Uterus (tissue), 3 donors: ENCODE measurements at regions not wholly inside any gene's neighbourhood (a gene's known extent, or its start where the extent isn't known, plus 50 kb on each side); places are given as distances from the start of the nearest gene placed in this dataset.

Experiments
- DNase-seq, 2 donors: peaks; one replicate each; pipeline ENCODE4 v3.0.0-alpha.2; 2019 to 2020
- H3K27ac ChIP-seq, 2 donors: fragments of 200-600 bp; sonication (generic); 1 replicate in 1 of 2; 2 replicates in 1 of 2; pipeline ENCODE4 v1.5.1; 2016 to 2018
- H3K27me3 ChIP-seq, 2 donors: fragments of 200-600 bp; sonication (generic); one replicate each; pipeline ENCODE4 v1.5.1; 2018 to 2019; ENCODE audit warnings: control low read depth in 1 of 2
- H3K36me3 ChIP-seq, 2 donors: fragments of 200-600 bp; sonication (generic); one replicate each; pipeline ENCODE4 v1.5.1; 2019; ENCODE audit warnings: control low read depth in 1 of 2
- H3K4me1 ChIP-seq, 2 donors: fragments of 200-600 bp; sonication (generic); one replicate each; pipeline ENCODE4 v1.5.1; 2018 to 2019; ENCODE audit warnings: control low read depth in 1 of 2
- H3K4me3 ChIP-seq, 2 donors: fragments of 200-600 bp; sonication (generic); 1 replicate in 1 of 2; 2 replicates in 1 of 2; pipeline ENCODE4 v1.5.1; 2018 to 2019; ENCODE audit warnings: mild to moderate bottlenecking in 1 of 2
- H3K9me3 ChIP-seq, 2 donors: fragments of 200-600 bp; sonication (generic); one replicate each; pipeline ENCODE4 v1.5.1; 2019; ENCODE audit warnings: control low read depth in 1 of 2
- POLR2A ChIP-seq, 2 donors: fragments of 450-650 bp; IDR thresholded peaks; one replicate each; pipeline ENCODE4 v1.6.1; 2016; ENCODE audit warnings: antibody characterized with exemption in 2 of 2, mild to moderate bottlenecking in 1 of 2, moderate library complexity in 1 of 2
- intact Hi-C: fragments of 100-400 bp; cut with DNase I; formaldehyde crosslinking; loops from one replicate; pipeline ENCODE4 v1.15.1; 2023; ENCODE audit warnings: low total_unique reads
- TF ChIP-seq, protein P1 (sequence below), 4 experiments: fragments of 200-600 bp in 2 of 4; fragments of 450-650 bp in 2 of 4; sonication (generic) in 2 of 4; IDR thresholded peaks; one replicate each; pipeline ENCODE4 v1.5.1; 2016 to 2019; ENCODE audit warnings: antibody characterized with exemption in 4 of 4, mild to moderate bottlenecking in 2 of 4, moderate library complexity in 1 of 4
- donor health status: DM: yes; HTN: yes; CAD: no.

DNA sequence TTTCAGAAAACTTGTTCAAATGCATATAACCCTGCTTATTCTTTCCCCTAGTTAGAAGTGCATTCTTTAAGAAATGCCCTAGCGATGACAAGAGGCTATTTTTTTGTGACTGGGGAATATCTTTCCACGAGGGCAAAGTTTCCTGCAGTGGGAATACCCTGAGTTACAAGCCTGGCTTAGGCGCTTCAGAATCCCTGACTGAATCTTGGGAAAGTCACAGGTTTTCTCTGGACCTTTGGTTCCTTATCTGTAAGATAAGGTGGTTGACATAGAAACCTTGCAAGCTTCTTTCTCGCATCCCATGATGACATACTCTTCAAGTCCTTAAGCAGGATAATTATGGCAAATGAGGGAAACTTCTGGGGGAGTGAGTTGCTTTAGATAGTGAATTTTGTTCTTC, 80.5 kb upstream of the FZD8 start:
- Histone ChIP-seq H3K27me3 (no peaks in the 10 kb centered on the region), H3K27ac (no peak overlapping the region), H3K9me3 (no peaks in the 10 kb centered on the region), H3K36me3 (no peaks in the 10 kb centered on the region), H3K4me3 (no peak overlapping the region), H3K4me1 (no peaks in the 10 kb centered on the region)
- intact Hi-C loops = no loop called here
- TF ChIP-seq POLR2A (IDR thresholded peaks at IDR 0.05) = no peak
- DNase-seq = no peak

DNA sequence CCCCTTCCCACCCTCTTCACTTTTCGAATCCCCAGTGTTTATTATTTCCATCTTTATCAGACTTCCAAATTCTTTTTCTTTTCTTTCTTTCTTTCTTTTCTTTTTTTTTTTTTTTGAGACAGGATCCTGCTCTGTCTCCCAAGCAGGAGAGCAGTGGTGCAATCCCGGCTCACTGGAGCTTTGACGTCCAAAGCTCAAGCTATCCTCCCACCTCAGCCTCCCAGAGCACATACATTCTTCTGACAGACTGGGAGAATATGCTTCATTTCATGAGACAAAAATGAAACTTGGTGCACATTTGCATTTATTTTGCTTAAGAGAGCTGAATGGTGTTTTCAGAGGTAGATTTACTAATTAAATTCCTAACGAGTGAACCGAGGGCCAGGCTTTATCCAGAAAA, 80.1 kb upstream of the FZD8 start:
- H3K9me3 ChIP-seq = no peaks in the 10 kb centered on the region
- intact Hi-C loops = no loop called here
- TF ChIP-seq POLR2A (IDR thresholded peaks at IDR 0.05) = no peak
- no peak overlapping the region for H3K27ac ChIP-seq
- no peaks in the 10 kb centered on the region for H3K27me3 ChIP-seq
- DNase-seq = no peak
- no peaks in the 10 kb centered on the region for H3K4me1 ChIP-seq
- no peak overlapping the region for H3K4me3 ChIP-seq
- H3K36me3 ChIP-seq = no peaks in the 10 kb centered on the region

DNA sequence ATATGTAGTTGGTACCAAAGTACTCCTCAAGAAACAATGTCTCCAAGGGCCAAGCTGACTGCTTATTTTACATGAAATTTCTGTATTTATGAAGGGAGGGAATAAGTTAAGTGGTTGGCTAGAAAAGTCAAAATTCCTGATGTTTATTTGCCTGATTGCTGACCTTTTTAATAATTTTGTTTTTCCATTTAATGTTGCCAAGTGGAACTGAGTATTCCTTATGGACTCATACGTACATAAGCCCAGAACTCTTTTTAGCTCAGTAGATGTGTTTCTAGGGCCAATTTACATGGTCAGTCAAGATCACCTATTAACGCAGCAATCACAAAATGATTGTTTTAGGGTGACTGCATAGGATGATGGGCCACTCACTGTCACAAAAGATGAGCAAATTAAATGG, 78.3 kb upstream of the FZD8 start:
- intact Hi-C loops = no loop called here
- H3K4me3 ChIP-seq = no peak overlapping the region
- H3K4me1 ChIP-seq = no peaks in the 10 kb centered on the region
- no peak for TF ChIP-seq POLR2A (IDR thresholded peaks at IDR 0.05)
- TF ChIP-seq, protein P1, sequence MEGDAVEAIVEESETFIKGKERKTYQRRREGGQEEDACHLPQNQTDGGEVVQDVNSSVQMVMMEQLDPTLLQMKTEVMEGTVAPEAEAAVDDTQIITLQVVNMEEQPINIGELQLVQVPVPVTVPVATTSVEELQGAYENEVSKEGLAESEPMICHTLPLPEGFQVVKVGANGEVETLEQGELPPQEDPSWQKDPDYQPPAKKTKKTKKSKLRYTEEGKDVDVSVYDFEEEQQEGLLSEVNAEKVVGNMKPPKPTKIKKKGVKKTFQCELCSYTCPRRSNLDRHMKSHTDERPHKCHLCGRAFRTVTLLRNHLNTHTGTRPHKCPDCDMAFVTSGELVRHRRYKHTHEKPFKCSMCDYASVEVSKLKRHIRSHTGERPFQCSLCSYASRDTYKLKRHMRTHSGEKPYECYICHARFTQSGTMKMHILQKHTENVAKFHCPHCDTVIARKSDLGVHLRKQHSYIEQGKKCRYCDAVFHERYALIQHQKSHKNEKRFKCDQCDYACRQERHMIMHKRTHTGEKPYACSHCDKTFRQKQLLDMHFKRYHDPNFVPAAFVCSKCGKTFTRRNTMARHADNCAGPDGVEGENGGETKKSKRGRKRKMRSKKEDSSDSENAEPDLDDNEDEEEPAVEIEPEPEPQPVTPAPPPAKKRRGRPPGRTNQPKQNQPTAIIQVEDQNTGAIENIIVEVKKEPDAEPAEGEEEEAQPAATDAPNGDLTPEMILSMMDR (IDR thresholded peaks at IDR 0.05) = no peak
- no peaks in the 10 kb centered on the region for H3K27me3 ChIP-seq
- no peak for DNase-seq
- no peaks in the 10 kb centered on the region for H3K9me3 ChIP-seq
- H3K36me3 ChIP-seq = no peaks in the 10 kb centered on the region
- no peak overlapping the region for H3K27ac ChIP-seq

DNA sequence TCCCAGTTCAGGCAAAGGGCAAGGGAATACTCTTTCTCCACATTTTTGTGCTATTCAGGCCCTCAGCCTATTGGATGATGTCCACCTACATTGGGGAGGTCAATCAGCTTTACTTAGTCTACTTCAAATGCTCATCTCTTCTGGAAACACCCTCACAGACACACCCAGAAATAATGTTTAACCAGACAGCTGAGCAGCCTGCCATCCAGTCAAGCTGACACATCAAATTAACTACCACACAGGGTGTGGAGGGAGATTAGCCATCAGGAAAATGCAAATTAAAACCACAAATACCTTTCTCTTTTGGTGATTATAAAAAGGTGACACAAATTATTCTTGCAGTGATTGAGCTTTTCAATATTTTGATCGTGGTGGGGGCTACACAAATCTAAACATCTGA, 74.7 kb upstream of the FZD8 start:
- no peak for DNase-seq
- H3K9me3 ChIP-seq = no peaks in the 10 kb centered on the region
- no peak for TF ChIP-seq POLR2A (IDR thresholded peaks at IDR 0.05)
- TF ChIP-seq, protein P1 (IDR thresholded peaks at IDR 0.05) = no peak
- H3K27ac ChIP-seq = no peak overlapping the region
- no peak overlapping the region for H3K4me3 ChIP-seq
- H3K27me3 ChIP-seq = no peaks in the 10 kb centered on the region
- intact Hi-C loops = no loop called here
- H3K36me3 ChIP-seq = no peaks in the 10 kb centered on the region
- H3K4me1 ChIP-seq = no peaks in the 10 kb centered on the region

DNA sequence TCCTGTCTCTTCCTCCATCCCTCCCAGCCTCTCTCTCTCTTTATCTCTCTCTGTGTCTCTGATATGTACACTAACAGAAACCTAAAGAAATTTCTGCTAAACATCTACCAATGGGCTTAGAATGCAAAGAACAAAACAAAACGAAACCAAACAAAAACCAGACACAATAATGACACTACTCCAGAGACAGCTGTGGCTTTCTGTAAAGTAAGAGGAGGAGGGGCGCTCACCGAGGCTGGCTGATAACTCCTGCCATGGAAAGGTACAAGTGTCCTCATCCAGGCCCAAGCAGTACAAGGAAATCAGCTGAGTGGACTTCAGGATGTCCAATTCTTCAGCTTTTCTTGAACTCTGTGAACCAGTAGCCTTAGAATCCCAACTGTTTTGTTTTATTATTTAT, 70.4 kb upstream of the FZD8 start:
- no peak for DNase-seq
- no peaks in the 10 kb centered on the region for H3K36me3 ChIP-seq
- no peak overlapping the region for H3K27ac ChIP-seq
- H3K27me3 ChIP-seq = no peaks in the 10 kb centered on the region
- no peaks in the 10 kb centered on the region for H3K4me1 ChIP-seq
- H3K9me3 ChIP-seq = no peaks in the 10 kb centered on the region
- intact Hi-C loops = no loop called here
- TF ChIP-seq, protein P1 (IDR thresholded peaks at IDR 0.05) = no peak
- no peak for TF ChIP-seq POLR2A (IDR thresholded peaks at IDR 0.05)
- H3K4me3 ChIP-seq = no peak overlapping the region

DNA sequence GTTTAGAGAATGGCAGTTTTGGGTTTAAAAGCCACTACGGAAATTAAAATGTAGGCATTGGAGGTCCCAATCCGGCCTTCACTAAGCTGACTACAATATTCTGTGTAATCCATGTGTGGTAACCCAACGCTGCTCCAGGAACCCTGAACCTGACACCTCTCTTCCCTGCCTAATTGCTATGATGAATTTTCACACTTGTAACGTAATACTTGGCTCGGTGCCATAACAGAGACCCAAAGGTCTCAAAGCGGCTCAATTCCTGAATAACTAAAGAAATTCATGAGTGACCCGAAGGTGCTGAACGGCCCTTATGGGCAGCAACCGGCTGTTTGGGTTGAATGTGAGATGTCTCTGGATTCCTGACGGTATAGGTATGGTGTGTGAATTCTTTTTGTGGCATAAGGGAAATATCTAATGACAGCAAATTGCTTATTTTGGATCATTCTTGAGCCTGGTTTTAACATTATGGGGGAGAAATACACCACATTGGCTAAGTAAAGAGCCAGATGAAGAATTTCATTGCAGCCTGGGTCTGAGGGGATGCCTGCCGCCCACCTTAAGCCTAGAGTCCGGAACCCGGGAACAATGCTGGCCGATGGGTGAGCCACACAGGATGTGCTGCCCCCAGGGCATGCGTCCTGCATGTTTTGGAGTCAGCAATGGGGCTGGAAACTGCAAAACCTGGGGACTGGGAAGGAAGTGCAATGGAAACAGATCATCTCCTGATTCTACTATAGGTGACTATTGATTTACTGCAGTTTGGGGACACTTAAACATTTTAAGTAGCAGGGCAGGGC, 69.7 kb upstream of the FZD8 start:
- Histone ChIP-seq H3K9me3 (no peaks in the 10 kb centered on the region), H3K36me3 (no peaks in the 10 kb centered on the region), H3K4me1 (no peaks in the 10 kb centered on the region), H3K27me3 (no peaks in the 10 kb centered on the region), H3K4me3 (no peak overlapping the region), H3K27ac (no peak overlapping the region)
- no peak for DNase-seq
- intact Hi-C loops = no loop called here
- no peak for TF ChIP-seq POLR2A (IDR thresholded peaks at IDR 0.05)
- TF ChIP-seq, protein P1 (IDR thresholded peaks at IDR 0.05) = no peak
